ENCODE measurements at regions not wholly inside any gene's neighbourhood (a gene's known extent, or its start where the extent isn't known, plus 50 kb on each side); places are given as distances from the start of the nearest gene placed in this dataset.
"Not testable (repeated sequence)": the region's sequence is repeated elsewhere in the genome, so short reads cannot be mapped to it uniquely, and the experiment has no call there.

DNA sequence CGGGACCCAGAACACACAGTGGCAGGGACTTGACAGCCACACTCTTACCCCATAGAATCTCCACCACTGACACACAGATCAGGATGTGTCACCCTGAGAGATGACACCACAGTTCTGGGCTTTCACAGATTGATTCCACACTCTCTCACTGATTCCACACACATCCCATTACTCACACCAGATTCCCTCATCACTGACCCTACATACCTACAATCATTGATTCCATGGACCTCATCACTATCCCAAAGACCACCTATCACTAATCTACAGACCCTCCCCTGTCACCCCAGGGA is 57.6 kb upstream of the ZNF527 start:
- Histone ChIP-seq H3K27ac (no peak overlapping the region), H3K4me3 (ENCODE audit: low read depth, low read length) (no peak overlapping the region), H3K36me3 (replicated peaks) (no peaks in the 10 kb centered on the region), H3K27me3 (replicated peaks) (no peaks in the 10 kb centered on the region)
- in situ Hi-C loops (cut with HindIII; ENCODE audit: low pct_ligation_motif_present, low sequenced_read_pairs): no loop called here
- no peak for DNase-seq
- TF ChIP-seq, protein P1, sequence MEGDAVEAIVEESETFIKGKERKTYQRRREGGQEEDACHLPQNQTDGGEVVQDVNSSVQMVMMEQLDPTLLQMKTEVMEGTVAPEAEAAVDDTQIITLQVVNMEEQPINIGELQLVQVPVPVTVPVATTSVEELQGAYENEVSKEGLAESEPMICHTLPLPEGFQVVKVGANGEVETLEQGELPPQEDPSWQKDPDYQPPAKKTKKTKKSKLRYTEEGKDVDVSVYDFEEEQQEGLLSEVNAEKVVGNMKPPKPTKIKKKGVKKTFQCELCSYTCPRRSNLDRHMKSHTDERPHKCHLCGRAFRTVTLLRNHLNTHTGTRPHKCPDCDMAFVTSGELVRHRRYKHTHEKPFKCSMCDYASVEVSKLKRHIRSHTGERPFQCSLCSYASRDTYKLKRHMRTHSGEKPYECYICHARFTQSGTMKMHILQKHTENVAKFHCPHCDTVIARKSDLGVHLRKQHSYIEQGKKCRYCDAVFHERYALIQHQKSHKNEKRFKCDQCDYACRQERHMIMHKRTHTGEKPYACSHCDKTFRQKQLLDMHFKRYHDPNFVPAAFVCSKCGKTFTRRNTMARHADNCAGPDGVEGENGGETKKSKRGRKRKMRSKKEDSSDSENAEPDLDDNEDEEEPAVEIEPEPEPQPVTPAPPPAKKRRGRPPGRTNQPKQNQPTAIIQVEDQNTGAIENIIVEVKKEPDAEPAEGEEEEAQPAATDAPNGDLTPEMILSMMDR (IDR thresholded peaks at IDR 0.05; ENCODE audit: low read depth, low read length, missing control alignments): no peak

DNA sequence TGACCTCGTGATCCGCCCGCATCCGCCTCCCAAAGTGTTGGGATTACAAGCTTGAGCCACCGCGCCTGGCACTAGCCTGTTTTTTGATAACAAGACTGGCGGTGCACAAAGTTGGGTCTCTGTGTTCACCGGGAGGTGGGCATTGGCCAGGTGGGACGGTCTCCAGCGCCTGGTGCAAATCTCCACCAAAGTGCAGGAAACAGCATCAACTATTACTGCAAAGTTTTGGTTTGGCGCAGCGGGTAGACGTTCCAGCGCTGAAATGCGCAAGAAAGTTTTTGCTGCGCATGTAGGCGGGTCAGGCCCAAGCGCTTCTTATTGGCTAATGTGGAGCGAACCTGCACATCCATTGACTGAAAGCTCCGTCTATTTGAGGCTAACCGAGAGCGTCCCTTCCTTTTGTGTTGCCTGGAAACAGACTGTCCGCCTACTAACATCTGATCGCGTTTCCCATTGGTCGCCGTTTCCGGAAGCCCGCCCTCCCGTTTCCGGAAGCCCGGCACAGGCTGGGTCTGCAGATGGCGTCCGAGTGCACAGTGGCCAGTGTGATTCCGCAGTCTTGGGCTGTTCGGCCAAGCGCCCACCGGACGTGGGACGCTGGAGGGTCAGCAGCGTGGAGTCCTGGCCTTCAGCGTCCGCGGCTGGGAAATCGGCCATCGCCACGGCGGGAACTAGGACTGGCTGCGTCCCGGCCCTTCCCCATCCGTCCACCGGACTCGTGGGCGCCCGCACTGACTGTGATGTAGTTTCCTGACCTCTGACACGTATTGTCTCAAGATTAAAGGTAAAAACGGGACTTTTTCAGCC is 53.3 kb upstream of the ZNF527 start:
- TF ChIP-seq, protein P1 (IDR thresholded peaks at IDR 0.05; ENCODE audit: low read depth, low read length, missing control alignments): peak; percentile 52
- peak; percentile 100 for DNase-seq
- H3K4me3 ChIP-seq (ENCODE audit: low read depth, low read length): peak overlapping the region; percentile 94
- H3K36me3 ChIP-seq (replicated peaks): peaks cover 6% of the 10 kb centered on the region
- H3K27ac ChIP-seq: peak overlapping the region; percentile 86
- H3K27me3 ChIP-seq (replicated peaks): no peaks in the 10 kb centered on the region
- in situ Hi-C loops (cut with HindIII; ENCODE audit: low pct_ligation_motif_present, low sequenced_read_pairs): no loop called here

DNA sequence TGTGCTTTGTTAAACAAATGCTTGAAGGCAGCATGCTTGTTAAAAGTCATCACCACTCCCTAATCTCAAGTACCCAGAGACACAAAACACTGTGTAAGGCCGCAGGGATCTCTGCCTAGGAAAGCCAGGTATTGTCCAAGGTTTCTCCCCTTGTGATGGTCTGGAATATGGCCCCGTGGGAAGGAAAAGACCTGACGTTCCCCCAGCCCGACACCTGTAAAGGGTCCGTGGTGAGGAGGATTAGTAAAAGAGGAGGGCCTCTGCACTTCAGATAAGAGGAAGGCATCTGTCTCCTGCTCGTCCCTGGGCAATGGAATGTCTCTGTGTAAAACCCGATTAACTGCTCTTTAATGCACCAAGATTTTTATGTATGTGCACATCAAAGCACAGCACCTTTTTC is 49.9 kb upstream of the ZNF527 start:
- peaks cover 17% of the 10 kb centered on the region for H3K36me3 ChIP-seq (replicated peaks)
- DNase-seq; H3K4me3 ChIP-seq (ENCODE audit: low read depth, low read length); H3K27me3 ChIP-seq (replicated peaks); in situ Hi-C loops (cut with HindIII; ENCODE audit: low pct_ligation_motif_present, low sequenced_read_pairs); H3K27ac ChIP-seq: not testable (repeated sequence)
